ENCODE measurements at regions not wholly inside any gene's neighbourhood (a gene's known extent, or its start where the extent isn't known, plus 50 kb on each side); places are given as distances from the start of the nearest gene placed in this dataset.

DNA sequence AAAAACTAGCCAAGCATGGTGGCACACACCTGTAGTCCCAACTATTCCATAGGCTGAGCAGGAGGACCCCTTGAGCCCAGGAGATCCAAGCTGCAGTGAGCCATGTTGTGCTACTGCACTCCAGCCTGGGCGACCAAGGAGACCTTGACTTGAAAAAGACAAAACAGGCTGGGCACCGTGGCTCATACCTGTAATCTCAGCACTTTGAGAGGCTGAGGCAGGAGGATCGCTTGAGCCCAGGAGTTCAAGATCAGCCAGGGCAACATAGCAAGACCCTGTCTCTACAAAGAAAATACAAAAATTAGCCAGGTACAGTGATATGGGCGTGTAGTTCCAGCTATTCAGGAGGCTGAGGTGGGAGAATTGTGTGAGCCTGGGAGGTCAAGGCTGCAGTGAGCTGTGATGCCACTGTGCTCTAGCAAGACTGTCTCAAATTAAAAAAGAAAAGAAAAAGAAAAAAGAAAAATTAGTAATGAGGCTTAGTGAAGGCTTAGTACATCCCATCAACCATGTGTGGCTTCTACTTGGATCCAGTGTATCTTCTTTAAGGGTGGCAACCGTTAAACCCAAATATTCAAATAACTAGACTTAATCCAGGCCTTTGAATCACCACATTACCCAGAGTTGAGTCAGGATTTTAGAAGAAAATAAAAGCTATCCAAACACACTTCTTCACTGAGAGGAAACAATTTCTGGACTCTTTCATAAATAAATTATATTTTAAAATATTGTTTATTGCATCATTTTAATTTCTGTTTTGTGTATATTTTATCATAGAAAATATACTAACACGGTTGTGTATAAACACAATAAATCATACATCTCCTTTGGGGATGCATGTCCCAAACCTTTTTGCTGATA is 74.3 kb upstream of the RAB4A start:
- TF ChIP-seq, protein P1, sequence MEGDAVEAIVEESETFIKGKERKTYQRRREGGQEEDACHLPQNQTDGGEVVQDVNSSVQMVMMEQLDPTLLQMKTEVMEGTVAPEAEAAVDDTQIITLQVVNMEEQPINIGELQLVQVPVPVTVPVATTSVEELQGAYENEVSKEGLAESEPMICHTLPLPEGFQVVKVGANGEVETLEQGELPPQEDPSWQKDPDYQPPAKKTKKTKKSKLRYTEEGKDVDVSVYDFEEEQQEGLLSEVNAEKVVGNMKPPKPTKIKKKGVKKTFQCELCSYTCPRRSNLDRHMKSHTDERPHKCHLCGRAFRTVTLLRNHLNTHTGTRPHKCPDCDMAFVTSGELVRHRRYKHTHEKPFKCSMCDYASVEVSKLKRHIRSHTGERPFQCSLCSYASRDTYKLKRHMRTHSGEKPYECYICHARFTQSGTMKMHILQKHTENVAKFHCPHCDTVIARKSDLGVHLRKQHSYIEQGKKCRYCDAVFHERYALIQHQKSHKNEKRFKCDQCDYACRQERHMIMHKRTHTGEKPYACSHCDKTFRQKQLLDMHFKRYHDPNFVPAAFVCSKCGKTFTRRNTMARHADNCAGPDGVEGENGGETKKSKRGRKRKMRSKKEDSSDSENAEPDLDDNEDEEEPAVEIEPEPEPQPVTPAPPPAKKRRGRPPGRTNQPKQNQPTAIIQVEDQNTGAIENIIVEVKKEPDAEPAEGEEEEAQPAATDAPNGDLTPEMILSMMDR (IDR thresholded peaks at IDR 0.05): no peak
- TF ChIP-seq EP300 (IDR thresholded peaks at IDR 0.05): no peak

Data from ovary (tissue), 3 donors.